ENCODE measurements at regions not wholly inside any gene's neighbourhood (a gene's known extent, or its start where the extent isn't known, plus 50 kb on each side); places are given as distances from the start of the nearest gene placed in this dataset.

- TF ChIP-seq CTCF (IDR thresholded peaks at IDR 0.05 in 4 of 5, conservative IDR thresholded peaks at IDR 0.05 in 1 of 5) = no peak
- TF ChIP-seq POLR2A (IDR thresholded peaks at IDR 0.05) = no peak
These were observed 251.1 kb downstream of the USP46 start for GRCh38 chr4:52408032-52408431.
